HCT116 (cell line): ENCODE measurements at regions not wholly inside any gene's neighbourhood (a gene's known extent, or its start where the extent isn't known, plus 50 kb on each side); places are given as distances from the start of the nearest gene placed in this dataset.

Source experiments
- ATAC-seq: fragments of 200-7000 bp; cut with Tn5 transposase; 2 replicates; pipeline ENCODE4 v1.9.1; 2020; ENCODE audit warnings: mild to moderate bottlenecking, moderate library complexity
- BruUV-seq: library from RNA; stranded (reverse); fragments of 400-500 nt; replicated peaks from 2 replicates; lab custom pipeline; 2021; lab: Mats Ljungman, UMichigan
- CTCF ChIA-PET: fragments of 300-600 bp; sonication (Branson Sonifier 250); formaldehyde crosslinking; loops from one replicate; lab custom pipeline; 2021; ENCODE audit warnings: antibody characterized with exemption; lab: Charles Lee
- POLR2A ChIA-PET: fragments of 300-600, 350-600 bp; sonication (Branson Sonifier 250); formaldehyde crosslinking; loops from one replicate; lab custom pipeline; 2021; ENCODE audit warnings: antibody characterized with exemption; lab: Charles Lee
- RAD21 ChIA-PET, 2 experiments: fragments of 300-600 bp; sonication (Branson Sonifier 250); formaldehyde crosslinking; loops; one replicate each; lab custom pipeline; 2023; ENCODE audit warnings: low total read pairs in 2 of 2; ENCODE audit not compliant: uncharacterized antibody in 2 of 2, unreplicated experiment in 2 of 2, low non-redundant PET in 1 of 2; lab: Charles Lee
- DNase-seq: peaks from one replicate; pipeline ENCODE4 v3.0.0-alpha.2; 2010; ENCODE audit warnings: low read depth, low spot score
- H2AFZ ChIP-seq: fragments of 200-600 bp; shearing (Covaris generic), sonication (generic); 2 replicates; pipeline ENCODE4 v1.6.1; 2017; ENCODE audit warnings: low read depth, mixed run types, mixed read lengths, antibody characterized with exemption, low read length; ENCODE audit not compliant: poor library complexity, severe bottlenecking
- H3K27ac ChIP-seq: 2 replicates; pipeline ENCODE4 v1.5.1; 2012; ENCODE audit warnings: low read depth, low read length
- H3K27me3 ChIP-seq: fragments of 200-600 bp; sonication (generic); 2 replicates; pipeline ENCODE4 v1.6.1; 2016; ENCODE audit warnings: mixed run types, low read length, mixed read lengths; ENCODE audit not compliant: insufficient read depth
- H3K36me3 ChIP-seq, 2 experiments: fragments of 200-500 bp in 1 of 2; fragments of 200-600 bp in 1 of 2; sonication (Bioruptor generic) in 1 of 2; sonication (generic) in 1 of 2; 2 replicates each; pipeline versions ENCODE4 v1.5.1 to v1.6.1; 2014 to 2016; ENCODE audit warnings: low read length in 2 of 2, inconsistent platforms in 1 of 2, mixed read lengths in 1 of 2, mixed run types in 1 of 2; ENCODE audit not compliant: insufficient read depth in 2 of 2, control insufficient read depth in 1 of 2
- H3K4me1 ChIP-seq, 2 experiments: fragments of 200-600 bp in 1 of 2; sonication (generic) in 1 of 2; 2 replicates each; pipeline versions ENCODE4 v1.5.1 to v1.6.1; 2012 to 2017; ENCODE audit warnings: low read length in 2 of 2, inconsistent platforms in 1 of 2, mild to moderate bottlenecking in 1 of 2, mixed read lengths in 1 of 2, mixed run types in 1 of 2, moderate library complexity in 1 of 2; ENCODE audit not compliant: insufficient read depth in 2 of 2, control insufficient read depth in 1 of 2
- H3K4me2 ChIP-seq: fragments of 200-600 bp; sonication (generic); 2 replicates; pipeline ENCODE4 v1.6.1; 2017; ENCODE audit warnings: mixed run types, low read length, mixed read lengths
- H3K4me3 ChIP-seq, 2 experiments: fragments of 200-600 bp in 1 of 2; sonication (generic) in 1 of 2; replicated peaks in 1 of 2; 2 replicates each; pipeline ENCODE4 v1.5.1; 2011 to 2016; ENCODE audit warnings: low read length in 2 of 2, control low read depth in 1 of 2, low read depth in 1 of 2, mild to moderate bottlenecking in 1 of 2, mixed read lengths in 1 of 2, mixed run types in 1 of 2
- H3K79me2 ChIP-seq: fragments of 200-600 bp; sonication (generic); 2 replicates; pipeline ENCODE4 v1.6.1; 2017; ENCODE audit warnings: mild to moderate bottlenecking, mixed run types, low read length, moderate library complexity, mixed read lengths; ENCODE audit not compliant: insufficient read depth
- H3K9ac ChIP-seq: fragments of 200-600 bp; sonication (generic); 2 replicates; pipeline ENCODE4 v1.6.1; 2016; ENCODE audit warnings: low read length, mixed read lengths
- H3K9me2 ChIP-seq: fragments of 200-600 bp; sonication (generic), shearing (Covaris generic); 2 replicates; pipeline ENCODE4 v1.6.1; 2017; ENCODE audit warnings: mixed run types, mild to moderate bottlenecking, moderate library complexity; ENCODE audit not compliant: insufficient read depth
- H3K9me3 ChIP-seq, 2 experiments: fragments of 200-500 bp in 1 of 2; fragments of 200-600 bp in 1 of 2; sonication (Bioruptor generic) in 1 of 2; sonication (generic) in 1 of 2; 2 replicates each; pipeline ENCODE4 v1.6.1; 2014 to 2017; ENCODE audit warnings: low read length in 2 of 2, mixed read lengths in 2 of 2, inconsistent platforms in 1 of 2, low read depth in 1 of 2, mild to moderate bottlenecking in 1 of 2, mixed run types in 1 of 2, moderate library complexity in 1 of 2; ENCODE audit not compliant: control insufficient read depth in 1 of 2, insufficient read depth in 1 of 2
- H4K20me1 ChIP-seq: fragments of 200-600 bp; sonication (generic), shearing (Covaris generic); 2 replicates; pipeline ENCODE4 v1.6.1; 2017; ENCODE audit warnings: mixed run types, mild to moderate bottlenecking, moderate library complexity; ENCODE audit not compliant: insufficient read depth
- ATF3 ChIP-seq: IDR thresholded peaks from 2 replicates; pipeline ENCODE4 v1.6.1; 2012
- CEBPB ChIP-seq: IDR thresholded peaks from 2 replicates; pipeline ENCODE4 v1.6.1; 2012; ENCODE audit warnings: low read depth
- MAX ChIP-seq: IDR thresholded peaks from 2 replicates; pipeline ENCODE4 v1.6.1; 2012
- POLR2A ChIP-seq: IDR thresholded peaks from 2 replicates; pipeline ENCODE4 v1.7.0; 2011; ENCODE audit warnings: borderline replicate concordance; ENCODE audit not compliant: insufficient read depth, insufficient read length; ENCODE audit errors: extremely low read depth
- POLR2AphosphoS5 ChIP-seq: IDR thresholded peaks from 2 replicates; pipeline ENCODE4 v1.6.1; 2011; ENCODE audit warnings: mild to moderate bottlenecking, low read depth, low read length, moderate library complexity
- REST ChIP-seq: IDR thresholded peaks from 2 replicates; pipeline ENCODE4 v1.6.1; 2012; ENCODE audit warnings: low read depth
- SIN3A ChIP-seq: IDR thresholded peaks from 2 replicates; pipeline ENCODE4 v1.6.1; 2012; ENCODE audit warnings: low read depth
- TCF7L2 ChIP-seq: IDR thresholded peaks from 2 replicates; pipeline ENCODE4 v1.7.0; 2011; ENCODE audit warnings: borderline replicate concordance, inconsistent platforms; ENCODE audit not compliant: insufficient read depth, insufficient read length; ENCODE audit errors: extremely low read depth
- YY1 ChIP-seq: IDR thresholded peaks from 2 replicates; pipeline ENCODE4 v1.6.1; 2011; ENCODE audit warnings: low read length, low read depth, moderate library complexity, mild to moderate bottlenecking; ENCODE audit not compliant: insufficient replicate concordance; ENCODE audit errors: extremely low read depth
- ZFX ChIP-seq: fragments of 450-650 bp; IDR thresholded peaks from 2 replicates; pipeline ENCODE4 v1.6.1; 2017
- intact Hi-C: fragments of 100-400 bp; cut with micrococcal nuclease; formaldehyde crosslinking; loops from 2 replicates; pipeline ENCODE4 v1.10.0; 2022

GRCh38 chr3:80141557-80141956 is 373.8 kb upstream of the ROBO1 start:
- TF ChIP-seq POLR2AphosphoS5: no peak
- no peak for TF ChIP-seq REST
- TF ChIP-seq ATF3: no peak
- TF ChIP-seq CEBPB: no peak
- no peak for TF ChIP-seq TCF7L2
- TF ChIP-seq YY1: no peak
- no peak for TF ChIP-seq POLR2A
- TF ChIP-seq MAX: no peak
- no peak for TF ChIP-seq ZFX
- TF ChIP-seq SIN3A: no peak
- Histone ChIP-seq H2AFZ (no peak overlapping the region), H3K36me3 (no peaks in the 10 kb centered on the region), H3K27me3 (no peaks in the 10 kb centered on the region), H4K20me1 (no peaks in the 10 kb centered on the region), H3K79me2 (no peaks in the 10 kb centered on the region), H3K9me2 (no peaks in the 10 kb centered on the region), H3K9ac (no peak overlapping the region), H3K4me3 (no peak overlapping the region), H3K4me1 (no peaks in the 10 kb centered on the region), H3K4me2 (no peak overlapping the region), H3K27ac (no peak overlapping the region), H3K9me3 (peaks cover 13 to 15% of the 10 kb centered on the region in 2 experiments; a peak in 2 of 4 replicates)
- intact Hi-C loops: no loop called here
- ATAC-seq (no peak), DNase-seq (no peak)
- no TSS peak for BruUV-seq
- ChIA-PET RAD21 (no interaction called here), CTCF (no interaction called here), POLR2A (no interaction called here)
